HepG2 (cell line): ENCODE measurements at regions not wholly inside any gene's neighbourhood (a gene's known extent, or its start where the extent isn't known, plus 50 kb on each side); places are given as distances from the start of the nearest gene placed in this dataset.

Source experiments
- ATAC-seq: fragments of 200-7000 bp; cut with Tn5 transposase; 3 replicates; pipeline ENCODE4 v1.9.1; 2020; ENCODE audit warnings: mild to moderate bottlenecking, moderate library complexity
- BruUV-seq: library from RNA; stranded (reverse); fragments of 400-500 nt; replicated peaks from 2 replicates; lab custom pipeline; 2021; lab: Mats Ljungman, UMichigan
- CTCF ChIA-PET: fragments of 300-600 bp; formaldehyde crosslinking; extraction: SDS; loops from one replicate; lab custom pipeline; 2021; ENCODE audit warnings: low total read pairs, inconsistent platforms, low intra/inter-chr PET ratio; lab: Yijun Ruan, JAX
- POLR2A ChIA-PET: fragments of 350-600 bp; sonication (Branson Sonifier 250); formaldehyde crosslinking; loops from one replicate; lab custom pipeline; 2020; ENCODE audit warnings: antibody characterized with exemption, inconsistent platforms; lab: Yijun Ruan, JAX
- DNase-seq: peaks from one replicate; pipeline ENCODE4 v3.0.0-alpha.2; 2015; ENCODE audit warnings: low spot score
- FAIRE-seq: peaks from 3 replicates; lab custom pipeline; 2011; peaks lifted over from hg19 to GRCh38; lab: Jason Lieb, UNC
- H2AFZ ChIP-seq: one replicate; pipeline ENCODE4 v1.6.1; 2011; ENCODE audit warnings: low read length, inconsistent platforms
- H3K27ac ChIP-seq: fragments of 300-600 bp; 3 replicates; pipeline ENCODE4 v1.8.0; 2011; ENCODE audit warnings: mixed run types, mild to moderate bottlenecking, mixed read lengths, low read length, inconsistent platforms; ENCODE audit not compliant: insufficient read depth; ENCODE audit errors: extremely low read length
- H3K27me3 ChIP-seq, 2 experiments: fragments of 200-600 bp in 1 of 2; 2 replicates in 1 of 2; 3 replicates in 1 of 2; pipeline versions ENCODE4 v1.6.0 to v1.8.0; 2011; ENCODE audit warnings: low read length in 2 of 2, mild to moderate bottlenecking in 2 of 2, moderate library complexity in 2 of 2, inconsistent platforms in 1 of 2; ENCODE audit not compliant: insufficient read depth in 2 of 2, control insufficient read depth in 1 of 2
- H3K36me3 ChIP-seq, 2 experiments: fragments of 200-600 bp in 1 of 2; replicated peaks in 1 of 2; 2 replicates in 1 of 2; 3 replicates in 1 of 2; pipeline versions ENCODE4 v1.5.1 to v1.8.0; 2011; ENCODE audit warnings: low read length in 2 of 2, inconsistent platforms in 1 of 2; ENCODE audit not compliant: insufficient read depth in 2 of 2, control insufficient read depth in 1 of 2
- H3K4me1 ChIP-seq: 2 replicates; pipeline ENCODE4 v1.5.1; 2012; ENCODE audit warnings: low read length, inconsistent platforms; ENCODE audit not compliant: insufficient read depth
- H3K4me2 ChIP-seq: 2 replicates; pipeline ENCODE4 v1.6.0; 2011; ENCODE audit warnings: low read depth, low read length, inconsistent platforms
- H3K4me3 ChIP-seq, 3 experiments: fragments of 200-600 bp in 1 of 3; sonication (generic), shearing (Covaris generic) in 1 of 3; replicated peaks in 1 of 3; 2 replicates each; pipeline ENCODE4 v1.5.1; 2011 to 2016; ENCODE audit warnings: low read length in 3 of 3, inconsistent platforms in 2 of 3, low read depth in 2 of 3, mild to moderate bottlenecking in 2 of 3, control low read depth in 1 of 3, mixed read lengths in 1 of 3; ENCODE audit not compliant: insufficient read depth in 1 of 3
- H3K79me2 ChIP-seq: one replicate; pipeline ENCODE4 v1.6.1; 2011; ENCODE audit warnings: low read length, inconsistent platforms; ENCODE audit not compliant: insufficient read depth
- H3K9ac ChIP-seq: 2 replicates; pipeline ENCODE4 v1.6.0; 2011; ENCODE audit warnings: mild to moderate bottlenecking, low read depth, low read length, inconsistent platforms; ENCODE audit not compliant: insufficient read depth
- H3K9me3 ChIP-seq: 2 replicates; pipeline ENCODE4 v1.5.1; 2012; ENCODE audit warnings: mild to moderate bottlenecking, low read length
- H4K20me1 ChIP-seq: 2 replicates; pipeline ENCODE4 v1.6.0; 2011; ENCODE audit warnings: inconsistent platforms, mild to moderate bottlenecking, low read length, moderate library complexity; ENCODE audit not compliant: insufficient read depth
- AKAP8 ChIP-seq: sonication (generic); formaldehyde crosslinking; IDR thresholded peaks from 2 replicates; pipeline ENCODE4 v1.5.1; 2020; ENCODE audit warnings: mild to moderate bottlenecking, missing genetic modification reagents
- CAMTA2 ChIP-seq: sonication (generic); formaldehyde crosslinking; IDR thresholded peaks from 2 replicates; pipeline ENCODE4 v1.4.0; 2020; ENCODE audit warnings: mild to moderate bottlenecking, missing genetic modification reagents, borderline replicate concordance
- MBNL3 ChIP-seq: fragments of 250-450 bp; sonication (Bioruptor Pico); conservative IDR thresholded peaks from 2 replicates; pipeline ENCODE4 v1.8.0; 2022; ENCODE audit warnings: mild to moderate bottlenecking, inconsistent platforms
- ZNF773 ChIP-seq: sonication (generic); formaldehyde crosslinking; IDR thresholded peaks from 2 replicates; pipeline ENCODE4 v1.4.0; 2020; ENCODE audit warnings: missing genetic modification reagents, borderline replicate concordance
- WGBS: methylation state at CpG from one replicate; pipeline ENCODE4 v1.1.6; 2017; ENCODE audit warnings: low lambda C conversion rate; 5-methylcytosine and 5-hydroxymethylcytosine counted together
- in situ Hi-C: cut with HindIII; loops from 2 replicates; pipeline ENCODE4 v1.10.0; 2017; ENCODE audit warnings: low pct_unique_long_range_greater_than_20kb; ENCODE audit not compliant: extremely low pct_ligation_motif_present
- intact Hi-C: fragments of 100-400 bp; cut with micrococcal nuclease; formaldehyde crosslinking; loops from one replicate; pipeline ENCODE4 v1.10.0; 2022; ENCODE audit not compliant: unreplicated experiment

DNA sequence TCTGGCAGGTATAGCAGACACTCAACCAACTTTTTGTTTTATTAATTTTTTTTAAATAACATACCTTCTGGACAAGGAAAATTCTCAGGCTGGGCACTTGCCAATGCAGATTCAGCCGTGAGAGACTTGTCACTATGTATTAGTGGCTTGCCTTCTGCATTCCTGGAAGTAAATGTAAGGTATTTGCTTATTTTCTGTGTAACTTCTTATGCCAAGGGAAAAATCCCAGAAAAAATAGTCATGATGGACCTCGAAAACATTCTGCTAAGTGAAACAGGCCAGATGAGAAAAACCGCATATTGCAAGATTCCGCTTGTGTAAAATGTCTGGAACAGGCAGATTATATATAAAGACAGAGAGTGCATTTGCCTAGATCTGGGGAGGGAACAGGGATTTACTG is 260.3 kb upstream of the DAPK1 start:
- no peak overlapping the region for H3K4me3 ChIP-seq
- no peak for FAIRE-seq
- H3K79me2 ChIP-seq = no peaks in the 10 kb centered on the region
- no peak overlapping the region for H3K9ac ChIP-seq
- no TSS peak for BruUV-seq
- no peak overlapping the region for H3K4me2 ChIP-seq
- WGBS = 20% methylated on average over 4 of the region's 4 CpGs
- DNase-seq = no peak
- no peak for ATAC-seq
- H3K9me3 ChIP-seq = no peaks in the 10 kb centered on the region
- H3K27ac ChIP-seq = no peak overlapping the region
- ChIA-PET CTCF (no interaction called here), POLR2A (no interaction called here)
- H3K4me1 ChIP-seq = no peaks in the 10 kb centered on the region
- in situ Hi-C loops = loop anchor here (10.0 kb wide), 1 partner anchor 63 kb away; no protein-coding TSS in a partner anchor
- H4K20me1 ChIP-seq = no peaks in the 10 kb centered on the region
- intact Hi-C loops = no loop called here
- peaks cover 2 to 15% of the 10 kb centered on the region in 2 experiments; a peak in 3 of 5 replicates for H3K27me3 ChIP-seq
- TF ChIP-seq AKAP8 (CRISPR knock-in tag) (no peak), MBNL3 (no peak)
- H2AFZ ChIP-seq = no peak overlapping the region
- H3K36me3 ChIP-seq = no peaks in the 10 kb centered on the region

DNA sequence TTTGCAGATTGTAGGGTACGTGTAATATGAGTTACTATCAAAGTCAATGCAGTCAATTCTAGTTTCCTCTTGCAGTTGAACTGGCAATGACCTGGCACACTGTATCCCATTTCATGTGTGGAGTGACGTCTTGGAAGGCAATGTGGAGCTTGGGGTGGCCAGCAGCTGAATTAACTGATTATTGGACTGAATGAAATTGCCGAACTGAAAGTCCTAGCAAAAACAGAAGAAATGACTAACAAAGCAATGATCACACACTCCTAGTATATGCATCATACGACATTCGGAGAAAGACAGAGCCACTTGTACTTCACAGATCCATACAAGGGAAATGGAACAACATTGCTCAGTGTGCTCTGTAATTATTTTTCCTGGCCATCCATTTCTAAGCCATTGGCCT is 259.1 kb upstream of the DAPK1 start:
- intact Hi-C loops (no loop called here), in situ Hi-C loops (loop anchor here (10.0 kb wide), 1 partner anchor 64 kb away; no protein-coding TSS in a partner anchor)
- CTCF ChIA-PET = no interaction called here
- POLR2A ChIA-PET = no interaction called here
- Histone ChIP-seq H3K36me3 (no peaks in the 10 kb centered on the region), H2AFZ (no peak overlapping the region), H3K79me2 (no peaks in the 10 kb centered on the region), H3K9me3 (no peaks in the 10 kb centered on the region), H3K4me1 (no peaks in the 10 kb centered on the region), H4K20me1 (no peaks in the 10 kb centered on the region), H3K27me3 (peaks cover 2 to 12% of the 10 kb centered on the region in 2 experiments; a peak in 3 of 5 replicates), H3K4me3 (no peak overlapping the region), H3K9ac (no peak overlapping the region), H3K27ac (no peak overlapping the region), H3K4me2 (no peak overlapping the region)
- 28% methylated on average over 5 of the region's 5 CpGs for WGBS
- no TSS peak for BruUV-seq
- DNase-seq (no peak), ATAC-seq (no peak), FAIRE-seq (no peak)
- TF ChIP-seq CAMTA2 (CRISPR knock-in tag) (no peak), ZNF773 (CRISPR knock-in tag) (no peak)
